GM21723 (cell line): ENCODE measurements at regions not wholly inside any gene's neighbourhood (a gene's known extent, or its start where the extent isn't known, plus 50 kb on each side); places are given as distances from the start of the nearest gene placed in this dataset.
"Not testable (repeated sequence)": the region's sequence is repeated elsewhere in the genome, so short reads cannot be mapped to it uniquely, and the experiment has no call there.

Experiments used
- ATAC-seq: cut with Tn5 transposase; IDR thresholded peaks from one replicate; pipeline ENCODE4 v1.9.1; 2021; ENCODE audit warnings: mild to moderate bottlenecking, moderate library complexity; ENCODE audit not compliant: unreplicated experiment

GRCh38 chr3:127420829-127421228 is 133.0 kb upstream of the PRR20G start:
- ATAC-seq: no peak

GRCh38 chr3:127419641-127420553 is 132.1 kb upstream of the PRR20G start:
- ATAC-seq: no peak

GRCh38 chr3:127419182-127419581 is 131.3 kb upstream of the PRR20G start:
- no peak for ATAC-seq

DNA sequence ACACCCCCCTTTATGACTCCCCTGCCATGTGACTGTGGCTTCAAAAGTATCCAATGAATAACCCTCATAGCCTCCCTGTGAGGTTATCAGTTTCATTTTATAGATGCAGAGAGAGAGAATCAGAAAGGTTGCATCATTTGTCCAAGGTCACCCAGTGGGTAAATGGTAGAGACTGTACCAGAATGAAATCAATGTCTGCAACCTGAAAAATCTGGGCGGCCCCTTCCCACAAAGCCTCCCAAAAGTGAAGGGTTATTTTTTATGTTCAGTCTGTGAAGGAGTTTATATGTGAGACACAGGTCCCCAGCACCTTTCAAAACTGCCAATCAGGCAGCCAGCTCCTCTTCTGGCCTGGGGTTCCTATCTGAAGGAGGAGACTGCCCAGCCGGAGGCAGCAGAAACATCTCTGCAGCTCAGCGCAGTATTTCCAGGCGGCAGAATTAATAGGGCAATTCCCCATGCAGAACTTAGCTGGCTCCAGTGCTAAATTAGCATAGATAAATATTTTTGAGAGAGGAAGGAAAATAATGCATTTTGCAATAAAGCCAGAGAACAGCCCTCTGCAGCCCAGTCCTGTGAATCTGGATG is 130.8 kb upstream of the PRR20G start:
- no peak for ATAC-seq

DNA sequence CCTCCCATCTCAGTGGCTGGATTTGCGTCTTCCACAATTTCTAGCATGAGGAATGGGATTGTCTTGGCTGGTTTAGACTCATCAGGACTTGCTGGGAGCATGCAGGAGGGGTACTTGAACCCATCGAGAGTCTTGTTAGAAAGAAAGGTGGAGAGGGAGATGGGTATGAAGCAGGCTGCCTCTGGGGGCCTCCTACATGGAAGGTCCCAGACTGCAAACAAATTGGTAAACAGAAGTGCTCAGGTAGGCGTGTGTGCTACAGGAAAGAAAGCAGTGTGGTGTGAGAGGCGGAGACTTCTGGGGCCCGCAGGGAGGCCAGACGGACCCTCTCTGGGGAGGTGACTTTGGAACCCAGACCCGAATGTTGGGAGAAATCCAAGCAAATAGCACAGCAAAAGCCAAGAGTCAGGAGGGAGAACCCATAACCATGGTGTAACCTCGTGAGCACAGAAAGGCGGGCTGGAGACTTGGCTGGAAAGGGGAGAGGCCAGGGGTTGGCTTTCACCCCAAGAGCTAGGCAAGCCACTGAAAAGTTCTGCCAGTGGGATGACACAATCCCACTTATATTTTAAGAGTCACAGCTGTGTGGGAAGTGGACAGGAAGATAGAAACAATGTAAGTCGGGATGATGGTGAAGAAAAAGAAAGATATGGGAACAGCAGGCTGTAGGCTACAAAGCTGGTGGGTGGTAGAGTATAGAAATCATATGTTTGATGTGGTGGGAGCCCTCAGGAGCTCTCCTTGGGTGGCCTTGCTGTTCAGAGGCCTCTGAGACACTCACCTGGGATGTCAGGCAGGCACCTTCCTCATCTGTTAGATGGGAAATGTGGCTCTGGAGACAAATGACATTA is 130.1 kb upstream of the PRR20G start:
- no peak for ATAC-seq

DNA sequence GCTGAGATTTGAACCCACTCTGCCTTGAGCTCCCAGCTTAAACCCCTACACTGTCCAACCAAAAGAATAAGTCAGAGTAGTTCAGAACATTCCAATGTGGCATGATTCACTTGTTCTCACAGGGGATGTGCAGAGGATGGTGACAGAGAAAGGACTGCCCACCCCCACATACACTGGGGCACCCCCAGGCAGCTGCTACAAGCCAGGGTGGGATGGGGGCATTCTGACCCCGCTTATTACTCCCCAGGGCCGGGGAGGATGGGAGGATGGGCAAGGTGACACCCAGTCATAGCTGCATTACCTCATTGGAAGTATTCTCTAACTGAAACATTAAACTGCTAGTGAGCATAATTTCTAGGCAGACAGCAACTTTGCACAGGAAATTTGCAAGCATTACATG is 126.0 kb upstream of the PRR20G start:
- no peak for ATAC-seq

DNA sequence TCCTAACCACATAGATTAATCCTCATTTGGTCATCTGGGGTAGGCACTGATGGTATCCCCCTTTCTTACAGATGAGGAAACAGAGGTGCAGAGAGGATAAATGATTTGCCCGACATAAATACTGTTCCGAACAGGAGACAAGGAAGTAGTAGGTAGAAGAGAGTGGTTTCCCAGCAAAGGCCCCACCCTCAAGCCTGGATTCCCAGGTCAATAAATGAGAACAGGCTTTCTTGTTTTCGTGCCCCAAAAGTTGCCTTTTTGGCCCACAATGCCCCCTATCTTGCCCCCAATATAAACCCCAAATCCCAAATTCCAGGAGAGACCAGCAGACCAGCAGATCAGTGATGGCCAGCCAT is 125.5 kb upstream of the PRR20G start:
- no peak for ATAC-seq

DNA sequence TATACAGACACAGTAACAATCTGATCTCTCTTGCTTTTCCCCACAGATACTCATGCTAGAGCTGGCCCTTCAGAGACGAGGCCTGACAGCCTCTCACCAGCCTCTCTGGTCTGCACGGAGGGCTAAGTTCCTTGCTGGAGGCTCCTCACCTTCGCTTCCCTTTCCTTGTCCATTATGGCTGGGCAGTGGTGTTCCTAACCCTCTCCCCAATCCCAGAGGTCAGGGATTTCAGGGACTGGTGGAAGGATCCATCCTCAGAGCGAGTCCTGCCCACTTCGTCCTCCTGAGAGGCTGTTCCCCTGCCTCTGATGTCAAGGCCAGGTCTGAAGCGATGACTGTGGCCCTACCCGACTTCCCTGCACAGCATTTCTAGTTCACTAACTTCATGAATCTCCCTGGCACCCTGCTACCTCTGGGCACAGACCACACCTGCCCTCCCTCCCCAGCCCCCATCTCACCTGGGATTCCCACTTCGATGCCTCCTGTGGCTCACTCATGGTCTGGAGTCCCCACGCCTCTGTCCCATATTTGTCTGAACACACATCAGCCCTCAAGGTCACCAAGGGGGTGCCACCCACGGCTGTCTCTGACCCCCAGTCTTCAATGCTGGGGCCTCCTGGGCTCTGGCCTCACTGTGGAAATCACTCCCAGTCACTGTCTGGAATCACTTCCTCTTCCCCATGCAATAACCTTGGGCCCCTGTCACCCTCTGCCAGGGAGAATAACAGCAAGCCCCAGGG is 124.9 kb upstream of the PRR20G start:
- no peak for ATAC-seq

GRCh38 chr3:127411875-127412274 is 124.0 kb upstream of the PRR20G start:
- not testable (repeated sequence) for ATAC-seq

DNA sequence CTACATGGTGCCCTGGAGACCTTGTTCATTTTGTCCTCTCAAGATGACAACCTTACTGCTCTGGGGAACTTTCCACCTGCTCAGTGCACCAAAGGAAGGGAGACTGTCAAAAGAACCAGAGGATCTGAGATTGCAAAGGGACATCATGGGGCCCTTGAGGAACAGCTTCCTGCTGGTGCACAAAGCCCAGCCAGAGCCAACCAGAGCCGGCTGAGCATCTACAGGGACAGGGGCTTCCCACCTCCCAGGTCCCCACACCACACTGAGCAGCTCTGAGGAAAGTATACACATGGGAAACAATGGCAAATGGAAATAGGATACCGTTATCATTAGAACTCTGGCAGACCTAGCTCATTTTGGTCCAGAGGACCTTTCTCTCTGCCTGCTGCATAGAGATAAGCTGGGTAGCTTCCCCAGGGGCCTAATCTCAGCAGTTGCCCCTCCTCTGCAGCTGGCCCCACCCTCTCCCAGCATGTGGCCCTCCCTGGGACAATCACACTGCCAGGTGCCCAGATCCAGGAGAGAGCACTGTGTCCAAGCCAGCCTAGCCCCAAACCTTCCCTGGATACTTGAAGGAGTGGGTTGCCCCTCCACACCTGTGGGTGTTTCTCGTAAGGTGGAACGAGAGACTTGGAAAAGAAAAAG is 123.4 kb upstream of the PRR20G start:
- ATAC-seq: no peak

DNA sequence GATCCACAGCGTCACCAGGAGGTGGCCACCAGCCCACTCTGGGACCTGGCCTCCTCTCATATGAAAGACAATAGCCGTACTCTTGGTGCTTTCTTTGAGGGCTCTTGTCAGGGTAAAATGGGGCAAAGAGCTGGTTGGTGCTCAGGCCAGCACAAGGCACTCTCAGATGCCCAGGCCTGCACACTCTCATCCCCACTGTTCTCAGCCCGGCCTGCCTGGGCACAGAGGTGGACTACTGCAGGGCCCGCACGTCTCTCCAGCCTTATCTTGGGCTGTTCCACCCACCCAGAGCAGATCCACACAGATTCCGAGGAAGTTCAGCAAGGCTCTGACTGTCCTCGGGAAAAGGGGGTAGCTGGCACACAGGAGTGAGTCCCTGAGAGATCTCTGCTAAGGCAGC is 122.8 kb upstream of the PRR20G start:
- ATAC-seq: no peak

GRCh38 chr3:127410137-127410488 is 122.3 kb upstream of the PRR20G start:
- no peak for ATAC-seq

DNA sequence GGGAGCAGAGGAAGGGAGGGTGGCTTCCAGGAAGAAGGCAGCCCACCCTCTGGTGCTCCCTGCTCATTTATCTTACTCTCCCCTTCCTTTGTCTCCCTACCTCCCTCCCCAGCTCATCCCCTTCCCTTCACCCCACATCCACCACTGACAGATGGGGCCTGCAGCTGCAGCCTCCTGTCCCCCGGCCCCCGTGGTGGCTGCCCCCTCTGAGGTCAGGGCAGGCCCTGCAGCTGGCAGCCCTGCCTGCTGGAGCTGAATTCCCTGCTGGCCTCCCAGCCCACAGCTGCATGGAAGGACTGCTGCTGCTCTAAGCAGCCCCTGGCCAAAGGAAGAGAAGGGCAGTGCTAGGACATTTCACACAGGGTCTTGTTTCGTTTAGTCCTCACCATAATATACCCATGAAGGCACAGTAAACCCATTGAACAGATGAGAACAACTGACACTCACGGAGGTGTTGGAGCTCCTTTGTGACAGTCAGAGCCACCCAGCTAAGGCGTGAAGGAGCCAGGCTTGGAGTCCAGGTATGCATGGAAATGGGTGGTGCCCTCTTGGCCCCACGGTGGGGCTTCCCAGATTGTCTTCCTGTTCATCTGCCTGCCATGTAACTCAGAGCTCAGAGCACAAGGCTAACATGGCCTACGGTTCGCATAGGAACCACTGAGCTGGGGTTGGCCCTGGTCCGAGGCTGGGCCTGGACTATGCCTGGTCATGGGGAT is 121.7 kb upstream of the PRR20G start:
- ATAC-seq: no peak

- ATAC-seq: no peak
These were observed 121.0 kb upstream of the PRR20G start for GRCh38 chr3:127408684-127409420.

DNA sequence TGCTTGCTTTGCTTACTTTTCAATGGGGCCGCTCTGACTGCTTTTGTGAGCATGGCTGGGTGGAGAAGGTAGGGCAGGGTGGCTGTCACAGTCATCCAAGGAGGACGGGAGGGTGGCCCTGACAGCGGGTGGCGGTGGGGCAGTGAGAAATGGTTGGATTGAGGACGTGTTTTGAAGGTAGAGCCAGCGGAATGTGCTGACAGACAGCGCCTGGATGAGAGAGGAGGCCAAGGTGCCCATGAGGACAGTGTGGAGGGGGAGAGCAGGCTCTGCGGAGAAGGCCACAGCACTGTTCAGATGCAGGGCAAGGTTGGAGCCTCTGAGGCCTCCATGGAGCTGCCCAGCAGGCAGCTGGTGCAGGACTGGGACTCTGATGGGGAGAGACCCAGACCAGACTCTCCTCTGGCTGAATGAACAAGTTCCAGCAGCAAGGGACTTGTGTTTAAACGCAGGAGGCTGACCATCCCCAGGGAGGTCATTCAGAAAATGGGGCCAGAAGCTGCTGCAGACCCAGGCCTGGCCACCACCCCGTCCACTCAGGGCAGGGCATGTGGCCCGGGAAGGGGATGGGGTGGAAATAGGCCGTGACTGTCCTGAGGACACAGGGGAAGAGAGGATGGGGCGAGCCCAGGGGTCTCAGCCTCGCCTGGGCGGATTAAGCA is 120.3 kb upstream of the PRR20G start:
- ATAC-seq: no peak

- no peak for ATAC-seq
These were observed 119.4 kb upstream of the PRR20G start for GRCh38 chr3:127407026-127407939.

- no peak for ATAC-seq
These were observed 118.6 kb upstream of the PRR20G start for GRCh38 chr3:127406309-127407025.
